Gastroesophageal sphincter (tissue), 4 donors: ENCODE measurements at regions not wholly inside any gene's neighbourhood (a gene's known extent, or its start where the extent isn't known, plus 50 kb on each side); places are given as distances from the start of the nearest gene placed in this dataset.
A peak's percentile ranks its signal among the peaks of the same experiment; 100 is the strongest.

Experiments used
- ATAC-seq: fragments of 150-250 bp; one replicate; pipeline ENCODE4 v1.9.1; 2016; ENCODE audit warnings: mild to moderate bottlenecking, moderate library complexity
- H3K27ac ChIP-seq, 4 donors: fragments of 200-600 bp; sonication (generic) in 3 of 4; 1 replicate in 3 of 4; 2 replicates in 1 of 4; pipeline ENCODE4 v1.5.1; 2016 to 2019
- H3K27me3 ChIP-seq: fragments of 200-600 bp; sonication (generic); one replicate; pipeline ENCODE4 v1.5.1; 2019
- H3K36me3 ChIP-seq, 2 donors: fragments of 200-600 bp; sonication (generic); one replicate each; pipeline ENCODE4 v1.5.1; 2019; ENCODE audit warnings: control low read depth in 1 of 2
- H3K4me1 ChIP-seq, 3 donors: fragments of 200-600 bp; sonication (generic); 1 replicate in 2 of 3; 2 replicates in 1 of 3; pipeline ENCODE4 v1.5.1; 2016 to 2019; ENCODE audit warnings: control low read depth in 2 of 3
- H3K4me3 ChIP-seq, 2 donors: fragments of 200-600 bp; sonication (generic); one replicate each; pipeline ENCODE4 v1.5.1; 2019; ENCODE audit warnings: mild to moderate bottlenecking in 1 of 2, moderate library complexity in 1 of 2
- H3K9me3 ChIP-seq, 3 donors: fragments of 200-600 bp; sonication (generic); one replicate each; pipeline ENCODE4 v1.5.1; 2017 to 2019; ENCODE audit warnings: control low read depth in 2 of 3
- EP300 ChIP-seq: sonication (generic); formaldehyde crosslinking; IDR thresholded peaks from one replicate; pipeline ENCODE4 v1.6.1; 2017; ENCODE audit warnings: antibody characterized with exemption, mild to moderate bottlenecking
- POLR2A ChIP-seq, 2 donors: fragments of 450-650 bp; IDR thresholded peaks; one replicate each; pipeline ENCODE4 v1.6.1; 2017; ENCODE audit warnings: antibody characterized with exemption in 2 of 2, mild to moderate bottlenecking in 2 of 2, moderate library complexity in 1 of 2
- POLR2AphosphoS5 ChIP-seq: sonication (generic); formaldehyde crosslinking; IDR thresholded peaks from one replicate; pipeline ENCODE4 v1.6.1; 2017; ENCODE audit warnings: antibody characterized with exemption
- WGBS, 2 donors: methylation state at CpG; one replicate each; pipeline ENCODE4 v1.1.5; 2018; ENCODE audit warnings: low coverage in 1 of 2; 5-methylcytosine and 5-hydroxymethylcytosine counted together
- TF ChIP-seq, protein P1 (sequence below), 4 experiments: fragments of 200-600 bp in 2 of 4; fragments of 450-650 bp in 2 of 4; sonication (generic) in 1 of 4; IDR thresholded peaks; one replicate each; pipeline ENCODE4 v1.5.1; 2017 to 2019; ENCODE audit warnings: antibody characterized with exemption in 4 of 4, mild to moderate bottlenecking in 2 of 4, moderate library complexity in 2 of 4

GRCh38 chr10:78185693-78186055 lies 152.0 kb downstream of the RPS24 start:
- H3K27me3 ChIP-seq, result no peaks in the 10 kb centered on the region
- H3K4me1 ChIP-seq, result peaks cover 0 to 18% (median 3%) of the 10 kb centered on the region in 3 donors
- TF ChIP-seq POLR2AphosphoS5 (no peak), POLR2A (IDR thresholded peaks at IDR 0.05) (no peak), EP300 (no peak)
- TF ChIP-seq, protein P1, sequence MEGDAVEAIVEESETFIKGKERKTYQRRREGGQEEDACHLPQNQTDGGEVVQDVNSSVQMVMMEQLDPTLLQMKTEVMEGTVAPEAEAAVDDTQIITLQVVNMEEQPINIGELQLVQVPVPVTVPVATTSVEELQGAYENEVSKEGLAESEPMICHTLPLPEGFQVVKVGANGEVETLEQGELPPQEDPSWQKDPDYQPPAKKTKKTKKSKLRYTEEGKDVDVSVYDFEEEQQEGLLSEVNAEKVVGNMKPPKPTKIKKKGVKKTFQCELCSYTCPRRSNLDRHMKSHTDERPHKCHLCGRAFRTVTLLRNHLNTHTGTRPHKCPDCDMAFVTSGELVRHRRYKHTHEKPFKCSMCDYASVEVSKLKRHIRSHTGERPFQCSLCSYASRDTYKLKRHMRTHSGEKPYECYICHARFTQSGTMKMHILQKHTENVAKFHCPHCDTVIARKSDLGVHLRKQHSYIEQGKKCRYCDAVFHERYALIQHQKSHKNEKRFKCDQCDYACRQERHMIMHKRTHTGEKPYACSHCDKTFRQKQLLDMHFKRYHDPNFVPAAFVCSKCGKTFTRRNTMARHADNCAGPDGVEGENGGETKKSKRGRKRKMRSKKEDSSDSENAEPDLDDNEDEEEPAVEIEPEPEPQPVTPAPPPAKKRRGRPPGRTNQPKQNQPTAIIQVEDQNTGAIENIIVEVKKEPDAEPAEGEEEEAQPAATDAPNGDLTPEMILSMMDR (IDR thresholded peaks at IDR 0.05), result no peak
- H3K9me3 ChIP-seq, result no peaks in the 10 kb centered on the region
- peak; percentile 58 for ATAC-seq
- no peak overlapping the region for H3K27ac ChIP-seq
- 21% methylated on average over 2 of the region's 2 CpGs; no CpG with 5 or more reads in 1 of the 2 donors for WGBS, 2 donors
- no peak overlapping the region for H3K4me3 ChIP-seq
- no peaks in the 10 kb centered on the region for H3K36me3 ChIP-seq

- H3K27me3 ChIP-seq, result no peaks in the 10 kb centered on the region
- 71% methylated on average over 1 of the region's 3 CpGs; no CpG with 5 or more reads in 1 of the 2 donors for WGBS, 2 donors
- no peaks in the 10 kb centered on the region for H3K36me3 ChIP-seq
- H3K27ac ChIP-seq, result no peak overlapping the region
- TF ChIP-seq POLR2A (IDR thresholded peaks at IDR 0.05), result no peak
- TF ChIP-seq EP300, result no peak
- TF ChIP-seq POLR2AphosphoS5, result no peak
- TF ChIP-seq, protein P1 (IDR thresholded peaks at IDR 0.05), result no peak
- H3K4me3 ChIP-seq, result no peak overlapping the region
- no peaks in the 10 kb centered on the region for H3K9me3 ChIP-seq
- ATAC-seq, result no peak
- peaks cover 0 to 18% (median 3%) of the 10 kb centered on the region in 3 donors for H3K4me1 ChIP-seq
Observed at GRCh38 chr10:78186572-78186971, 152.9 kb downstream of the RPS24 start.

GRCh38 chr10:78187371-78187770 lies 153.7 kb downstream of the RPS24 start:
- H3K27me3 ChIP-seq, result no peaks in the 10 kb centered on the region
- TF ChIP-seq EP300 (no peak), POLR2A (IDR thresholded peaks at IDR 0.05) (no peak), POLR2AphosphoS5 (no peak)
- TF ChIP-seq, protein P1 (IDR thresholded peaks at IDR 0.05), result no peak
- ATAC-seq, result no peak
- H3K9me3 ChIP-seq, result peaks cover 0 to 2% (median 0%) of the 10 kb centered on the region in 3 donors
- peaks cover 0 to 18% (median 3%) of the 10 kb centered on the region in 3 donors for H3K4me1 ChIP-seq
- no peaks in the 10 kb centered on the region for H3K36me3 ChIP-seq
- H3K4me3 ChIP-seq, result no peak overlapping the region
- H3K27ac ChIP-seq, result no peak overlapping the region
- 100% methylated on average over 2 of the region's 2 CpGs; no CpG with 5 or more reads in 1 of the 2 donors for WGBS, 2 donors

GRCh38 chr10:78188446-78188845 lies 154.8 kb downstream of the RPS24 start:
- WGBS, 2 donors, result 73 to 79% methylated on average over 4 of the region's 4 CpGs
- Histone ChIP-seq H3K4me3 (no peak overlapping the region), H3K27ac (no peak overlapping the region), H3K9me3 (peaks cover 0 to 13% (median 0%) of the 10 kb centered on the region in 3 donors), H3K4me1 (peaks cover 0 to 18% (median 3%) of the 10 kb centered on the region in 3 donors), H3K27me3 (no peaks in the 10 kb centered on the region), H3K36me3 (no peaks in the 10 kb centered on the region)
- TF ChIP-seq POLR2AphosphoS5 (no peak), POLR2A (IDR thresholded peaks at IDR 0.05) (no peak), EP300 (no peak)
- TF ChIP-seq, protein P1 (IDR thresholded peaks at IDR 0.05), result no peak
- no peak for ATAC-seq

- no peaks in the 10 kb centered on the region for H3K36me3 ChIP-seq
- H3K27me3 ChIP-seq, result no peaks in the 10 kb centered on the region
- WGBS, 2 donors, result 72 to 82% methylated on average over 3 of the region's 10 CpGs
- H3K9me3 ChIP-seq, result peaks cover 0 to 18% (median 0%) of the 10 kb centered on the region in 3 donors
- H3K27ac ChIP-seq, result no peak overlapping the region
- no peak for ATAC-seq
- no peak for TF ChIP-seq POLR2AphosphoS5
- TF ChIP-seq, protein P1 (IDR thresholded peaks at IDR 0.05), result no peak
- no peak overlapping the region for H3K4me3 ChIP-seq
- H3K4me1 ChIP-seq, result peaks cover 0 to 16% (median 3%) of the 10 kb centered on the region in 3 donors
Observed at GRCh38 chr10:78190051-78190825, 156.6 kb downstream of the RPS24 start.
